Mesenteric fat pad (tissue), 1 donor: ENCODE measurements at regions not wholly inside any gene's neighbourhood (a gene's known extent, or its start where the extent isn't known, plus 50 kb on each side); places are given as distances from the start of the nearest gene placed in this dataset.

Experiments
- DNase-seq: peaks from one replicate; pipeline ENCODE4 v3.0.0-alpha.2; 2020; ENCODE audit warnings: low spot score
- donor health status: DM: yes; HTN: yes; CAD: no.

DNA sequence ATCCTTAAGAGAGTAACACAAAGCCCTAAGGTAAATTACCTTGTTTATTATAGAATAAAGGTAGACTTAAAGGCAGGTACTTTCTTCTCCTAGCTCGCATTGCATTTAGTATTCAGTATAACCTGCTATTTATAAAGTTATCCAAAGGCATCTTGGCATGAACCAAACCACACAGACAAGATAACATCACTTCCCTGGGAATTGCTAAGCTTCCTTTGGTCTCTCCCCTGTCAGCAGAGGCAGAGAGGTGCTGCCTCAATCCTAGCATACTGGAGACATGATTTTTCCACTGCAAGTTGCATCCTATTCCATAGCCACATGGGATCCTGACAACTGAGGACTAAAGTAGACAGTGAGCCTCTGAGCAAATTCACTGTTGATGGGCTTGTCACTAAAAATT, 101.7 kb upstream of the IL6 start:
- no peak for DNase-seq

DNA sequence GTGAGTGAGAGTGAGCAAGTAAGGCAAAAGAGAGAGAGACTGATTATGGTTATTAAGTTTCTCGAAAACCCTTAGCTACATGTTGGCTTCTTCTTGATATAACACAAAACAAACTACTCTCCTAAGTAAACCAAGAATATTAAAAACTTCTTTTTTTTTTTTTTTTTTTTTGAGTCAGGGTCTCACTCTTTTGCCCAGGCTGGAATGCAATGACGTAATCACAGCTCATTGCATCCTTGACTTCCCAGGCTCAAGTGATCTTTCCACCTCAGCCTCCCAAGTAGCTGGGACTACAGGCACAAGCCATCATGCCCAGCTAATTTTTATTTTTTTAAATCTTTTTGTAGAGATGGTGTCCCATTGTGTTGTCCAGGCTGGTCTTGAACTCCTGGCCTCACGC, 102.2 kb upstream of the IL6 start:
- no peak for DNase-seq

DNA sequence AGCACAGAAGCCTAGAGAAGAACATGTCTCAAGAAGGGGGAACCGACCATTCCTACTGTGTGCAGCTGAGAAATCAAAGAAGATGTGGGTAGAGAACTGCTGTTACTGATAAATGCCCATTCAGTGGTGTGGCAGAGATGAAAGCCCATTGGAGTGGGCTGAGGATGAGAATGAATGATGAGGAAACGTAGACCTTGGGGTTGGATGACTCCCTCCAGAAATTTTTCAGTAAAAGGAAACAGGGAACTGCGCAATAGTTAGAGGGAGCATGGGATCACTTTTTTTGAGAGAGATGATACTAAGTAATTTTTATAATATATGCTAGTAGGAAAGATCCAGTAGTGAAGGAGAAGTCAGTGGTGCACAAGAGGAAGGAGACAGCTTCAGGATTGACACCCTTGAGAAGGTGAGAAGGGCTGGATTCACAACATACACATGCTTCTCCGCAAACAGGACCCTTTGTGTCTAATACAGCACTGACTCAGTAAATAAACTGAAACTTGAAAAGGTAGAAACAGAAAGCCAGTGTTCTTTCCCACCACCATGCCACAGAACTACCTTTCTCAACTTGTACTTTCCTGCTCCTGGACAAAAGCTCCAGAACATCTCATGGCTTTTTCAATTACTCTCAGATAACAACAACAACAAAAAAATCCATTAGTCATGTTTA, 104.7 kb upstream of the IL6 start:
- no peak for DNase-seq

DNA sequence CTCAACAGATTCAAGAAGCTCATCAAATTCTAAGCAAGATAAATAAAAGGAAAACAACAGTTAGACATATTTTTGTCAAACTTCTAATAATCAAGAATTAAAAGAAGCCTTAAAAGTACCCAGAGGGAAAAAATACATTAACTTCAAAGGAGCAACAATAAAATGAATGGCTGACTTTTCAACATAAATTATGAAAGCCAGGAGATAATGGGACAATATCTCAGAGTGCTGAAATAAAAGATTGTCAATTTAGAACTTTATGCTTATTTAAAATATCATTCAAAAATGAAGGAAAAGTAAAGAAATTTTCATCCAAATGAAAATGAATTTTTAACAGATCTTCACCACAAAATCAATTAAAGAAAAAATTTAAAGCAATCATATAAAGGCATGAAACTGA, 108.5 kb upstream of the IL6 start:
- no peak for DNase-seq

DNA sequence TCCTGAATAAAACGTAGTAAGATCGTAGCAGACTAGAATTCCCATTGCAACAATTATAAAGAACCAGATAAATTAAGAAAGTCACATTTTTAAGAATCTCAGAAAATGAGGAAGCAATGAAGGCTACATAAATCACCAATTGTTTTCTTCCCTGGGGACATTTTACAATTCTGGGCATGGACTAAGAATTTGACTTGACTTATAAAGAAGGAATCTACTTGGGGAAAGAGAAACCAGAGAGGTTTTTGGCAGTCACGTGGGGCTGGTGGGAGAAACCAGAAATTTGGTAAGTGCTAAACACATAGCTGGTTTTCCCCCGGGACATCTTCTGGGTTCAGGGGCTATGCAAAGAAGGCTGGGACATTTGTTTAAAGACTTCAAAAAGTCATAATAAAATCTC, 109.8 kb upstream of the IL6 start:
- DNase-seq, result no peak

DNA sequence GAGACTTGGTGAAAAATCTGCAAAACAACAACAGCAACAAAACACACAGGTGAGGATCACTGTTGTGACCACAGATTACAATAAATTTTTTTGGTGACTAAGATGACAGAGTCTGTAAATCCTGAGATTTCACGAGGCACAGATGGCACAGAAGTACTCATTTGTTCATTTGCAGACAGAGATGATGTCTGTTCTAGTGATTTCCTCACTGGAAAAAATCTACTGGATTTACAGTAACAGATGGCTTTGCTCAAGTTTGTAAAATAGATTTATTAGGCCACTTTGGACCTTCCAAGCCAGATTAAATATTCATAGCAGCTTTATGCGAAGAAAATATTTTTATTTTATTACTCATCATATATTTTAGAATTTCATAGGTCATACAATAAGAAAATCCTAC, 113.5 kb upstream of the IL6 start:
- DNase-seq, result no peak

DNA sequence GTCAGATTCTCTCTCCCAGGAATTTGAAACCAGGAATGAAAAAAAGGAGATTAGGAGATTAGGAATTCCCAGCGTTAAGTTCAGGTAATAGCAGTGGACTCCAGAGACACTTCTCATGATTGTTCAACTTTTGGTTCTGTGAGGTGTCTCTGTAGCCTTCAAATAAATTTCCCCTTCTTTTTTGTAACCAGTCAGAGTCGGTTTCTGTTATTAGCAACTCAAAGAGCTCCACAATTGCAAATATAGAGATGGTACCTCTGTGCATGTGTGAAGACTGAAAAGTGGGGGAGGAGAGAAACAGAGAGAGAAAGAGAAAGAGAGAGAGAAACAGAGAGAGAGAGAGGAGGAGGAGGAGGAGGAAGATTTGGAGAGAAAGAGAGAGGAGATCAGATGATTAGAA, 112.8 kb upstream of the STEAP1B start:
- DNase-seq, result no peak

DNA sequence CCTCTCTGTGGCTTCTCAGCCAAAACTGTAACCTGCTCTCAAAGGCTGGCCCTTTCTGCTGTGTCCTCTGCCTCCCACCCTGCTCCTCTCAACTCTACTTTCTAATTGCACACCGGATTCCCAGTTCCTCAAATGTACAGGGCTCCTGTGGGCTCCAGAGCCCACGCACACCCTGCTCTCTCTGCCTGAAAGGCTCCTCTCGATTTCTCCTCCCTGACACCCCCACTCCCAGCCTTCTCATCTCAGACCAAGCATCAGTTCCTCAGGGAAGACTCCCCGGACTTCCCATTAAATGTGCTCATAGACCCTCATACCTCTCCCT, 111.7 kb upstream of the STEAP1B start:
- DNase-seq, result no peak

DNA sequence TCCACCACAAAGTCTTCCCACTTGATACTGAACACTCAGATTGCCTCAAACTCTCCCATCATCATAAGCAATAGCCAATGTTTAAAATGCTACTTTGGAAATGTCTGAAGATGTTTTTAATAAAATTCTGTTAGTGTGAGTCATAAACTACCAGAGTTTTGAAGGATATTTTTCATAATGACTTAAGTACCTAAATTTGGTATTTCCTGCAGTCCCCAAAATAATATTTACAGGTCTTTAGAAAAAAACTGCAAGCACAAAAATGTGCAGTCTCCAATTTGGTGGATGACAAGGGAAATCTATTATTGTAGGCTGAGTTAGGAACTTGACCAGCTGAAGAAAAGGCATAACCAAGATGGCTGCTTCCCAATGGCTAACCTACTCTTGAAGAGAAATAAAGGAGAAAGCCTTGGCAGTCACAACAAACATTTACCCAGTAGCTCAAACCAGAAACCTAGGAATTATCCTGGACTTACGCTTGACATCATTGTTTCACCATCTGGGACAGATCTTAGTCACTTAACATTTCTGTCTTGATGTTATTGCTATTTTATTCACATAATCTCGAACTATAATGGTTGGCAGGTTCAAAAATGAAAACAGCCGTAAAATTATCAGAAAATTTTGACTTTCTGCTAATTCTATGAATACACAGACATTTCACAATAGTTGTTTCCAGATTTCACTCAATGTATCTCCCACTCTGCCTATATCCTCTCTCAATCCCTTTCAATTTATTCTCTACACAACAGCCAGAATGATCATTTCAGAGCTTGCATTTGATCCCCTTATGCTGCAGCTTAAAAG, 111.2 kb upstream of the STEAP1B start:
- no peak for DNase-seq

DNA sequence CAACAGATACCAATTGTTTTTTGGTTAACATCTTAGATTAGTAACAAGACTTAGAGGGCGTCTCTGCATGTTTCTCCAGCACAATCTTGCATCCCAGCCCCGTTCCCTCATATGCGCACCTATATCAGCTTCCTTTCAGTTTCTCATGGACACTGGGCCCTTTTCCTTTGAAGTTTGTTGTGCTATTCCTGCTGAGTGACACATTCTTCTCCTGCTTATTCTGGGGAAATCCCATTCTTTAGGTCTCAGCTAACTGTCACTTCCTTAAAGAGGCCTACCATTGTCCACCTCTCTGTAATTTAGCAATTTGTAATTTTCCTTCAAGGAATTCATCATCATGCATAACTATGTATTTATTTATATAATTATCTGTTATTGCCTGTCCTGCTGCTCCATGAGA, 110.3 kb upstream of the STEAP1B start:
- no peak for DNase-seq

DNA sequence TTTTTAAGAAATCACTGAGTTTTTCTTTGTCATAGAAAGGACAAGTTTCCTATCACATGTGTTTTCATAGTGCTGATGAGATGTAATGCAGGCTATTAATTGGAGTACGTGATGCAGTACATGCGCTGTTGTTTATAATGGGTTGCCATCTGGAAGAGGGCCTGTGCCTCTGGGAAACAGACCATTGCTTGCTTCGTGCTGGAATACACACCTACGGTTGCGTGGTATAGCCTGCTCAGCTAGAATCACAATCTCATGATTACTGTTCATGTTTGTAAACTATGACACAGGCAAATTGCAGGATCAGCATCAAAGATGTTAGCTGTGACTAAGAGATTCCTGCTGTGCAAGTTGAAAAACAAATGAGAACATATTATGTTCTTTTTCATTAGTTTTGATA, 107.2 kb upstream of the STEAP1B start:
- no peak for DNase-seq

DNA sequence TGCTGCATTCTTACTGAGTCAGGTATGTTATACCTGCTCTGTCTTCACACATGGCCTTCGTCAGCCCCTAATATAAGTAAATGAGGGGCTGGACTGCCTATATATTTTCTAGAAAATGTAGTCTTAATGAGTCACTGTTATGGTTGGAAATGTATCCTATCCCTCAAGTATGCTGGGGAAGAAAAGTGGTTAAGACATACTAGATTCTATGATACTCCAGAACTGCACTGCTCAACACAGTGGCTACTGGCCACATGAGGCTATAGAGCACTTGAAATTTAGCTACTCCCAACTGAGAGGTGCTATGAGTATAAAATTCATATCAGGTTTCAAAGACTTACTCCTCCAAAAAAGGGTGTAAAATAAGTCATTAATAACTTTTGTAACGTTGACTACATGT, 104.3 kb upstream of the STEAP1B start:
- no peak for DNase-seq

DNA sequence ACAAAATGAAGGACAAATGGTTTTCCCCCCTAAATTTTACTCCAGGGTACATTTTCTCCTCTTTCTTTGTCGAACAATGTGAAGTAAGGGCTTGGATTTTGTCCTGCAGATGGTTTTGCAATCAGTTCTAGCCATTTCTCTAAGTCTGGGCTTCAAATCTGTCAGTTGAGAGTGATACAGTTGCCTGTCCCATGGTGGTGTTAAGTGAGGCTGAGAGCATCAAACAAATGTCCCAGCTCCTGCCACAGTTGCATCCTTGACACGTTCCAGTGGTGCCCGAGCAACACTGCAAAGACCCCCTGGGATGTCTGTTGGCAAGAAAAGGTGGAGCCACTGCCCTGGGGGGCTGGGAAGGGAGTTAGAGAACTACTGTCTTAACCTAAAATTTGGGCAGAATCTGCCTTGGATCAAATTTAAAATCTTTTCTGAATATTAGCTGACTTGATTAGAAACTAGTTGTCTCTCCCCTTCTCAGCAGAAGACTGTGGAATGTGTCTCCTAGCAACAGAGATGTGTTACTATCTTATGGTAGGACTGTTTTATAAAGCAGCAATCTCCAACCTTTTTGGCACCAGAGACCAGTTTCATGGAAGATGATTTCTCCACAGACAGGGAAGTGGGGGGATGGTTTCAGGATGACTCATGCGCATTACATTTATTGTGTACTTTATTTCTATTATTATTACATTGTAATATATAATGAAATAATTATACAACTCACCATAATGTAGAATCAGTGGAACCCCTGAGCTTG, 102.0 kb upstream of the STEAP1B start:
- DNase-seq, result no peak

DNA sequence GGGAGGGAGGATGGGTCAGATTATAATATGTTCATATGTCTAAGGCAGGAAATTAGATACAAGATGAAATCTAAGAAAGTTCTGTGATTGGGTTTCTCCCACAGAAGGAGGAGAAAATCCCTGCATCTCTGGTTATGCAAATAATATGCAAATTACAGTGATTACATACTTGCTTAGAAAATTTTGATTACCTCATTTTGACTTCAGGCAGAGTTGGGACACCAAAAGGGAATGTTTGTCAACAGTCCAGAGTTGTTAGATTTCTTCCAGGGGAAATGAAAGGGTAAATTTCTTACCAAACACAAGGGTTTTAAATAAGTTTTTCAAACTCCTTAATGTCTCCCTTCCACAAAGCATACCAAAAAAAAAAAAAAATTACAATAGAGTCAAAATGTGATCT, 101.4 kb upstream of the STEAP1B start:
- no peak for DNase-seq

DNA sequence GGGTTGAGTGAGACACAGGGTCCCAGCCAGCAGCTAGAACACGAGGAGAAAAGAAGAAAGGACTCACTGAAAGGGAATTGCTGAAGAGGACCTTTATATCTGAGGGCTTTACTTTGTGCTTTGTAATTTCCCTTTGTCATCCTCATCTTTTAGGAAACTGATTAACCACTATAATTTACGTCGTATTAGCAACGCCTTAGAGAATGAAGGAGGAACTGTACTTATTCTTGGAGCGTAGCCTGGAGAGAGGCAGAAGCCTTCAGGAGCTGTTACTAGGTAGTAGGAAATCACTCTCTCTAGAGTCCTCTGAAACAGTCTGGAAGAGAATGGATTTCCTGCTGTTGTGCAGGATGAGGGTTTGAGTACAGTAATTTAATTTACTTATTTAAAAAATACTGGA, 101.0 kb upstream of the STEAP1B start:
- no peak for DNase-seq

DNA sequence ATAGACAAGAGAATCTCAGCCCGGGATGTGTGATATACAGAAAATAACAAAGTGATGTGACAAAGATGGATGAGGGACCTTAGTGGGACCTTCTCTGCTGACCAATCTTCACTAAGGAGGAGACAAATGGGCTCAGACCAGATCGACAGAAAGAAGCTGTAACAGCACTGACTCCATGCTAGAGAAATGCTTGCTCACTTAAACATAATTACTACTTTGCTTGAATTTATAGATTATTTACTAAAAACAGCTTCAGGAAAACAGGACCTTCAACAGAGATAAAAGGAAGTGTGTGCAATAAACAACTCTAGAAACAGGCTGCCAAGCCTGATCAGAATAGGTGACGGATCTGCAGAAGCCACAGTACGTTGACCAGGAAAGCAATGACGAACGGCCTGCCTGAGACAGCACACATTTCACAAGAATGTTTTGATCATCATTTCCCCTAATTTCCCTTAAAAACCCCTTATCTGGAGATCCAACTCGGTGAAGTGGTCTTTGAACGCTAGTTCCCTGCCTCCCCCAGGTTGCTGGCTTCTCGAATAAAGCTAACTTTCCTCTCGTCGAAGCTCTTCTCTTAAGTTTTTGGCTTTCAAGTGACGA, 98.4 kb upstream of the STEAP1B start:
- DNase-seq, result no peak

DNA sequence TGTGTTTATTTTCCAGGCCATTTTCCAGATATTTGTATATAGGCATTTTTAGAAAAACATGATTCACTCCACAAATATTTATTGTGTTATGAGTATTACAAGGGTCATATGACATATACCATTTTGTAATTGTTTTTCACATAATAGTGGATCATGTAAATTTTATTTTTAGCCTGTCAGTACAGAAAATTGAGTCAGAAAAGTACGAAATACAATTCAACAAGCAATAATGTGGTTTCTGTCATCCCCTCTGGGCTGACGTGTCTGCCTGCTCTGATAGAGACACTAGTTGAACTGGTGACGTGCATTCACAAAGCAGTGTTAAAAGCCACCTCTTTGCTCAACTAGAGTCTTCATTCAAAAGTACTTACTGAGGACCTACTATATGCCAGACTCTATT, 97.9 kb upstream of the STEAP1B start:
- DNase-seq, result no peak

DNA sequence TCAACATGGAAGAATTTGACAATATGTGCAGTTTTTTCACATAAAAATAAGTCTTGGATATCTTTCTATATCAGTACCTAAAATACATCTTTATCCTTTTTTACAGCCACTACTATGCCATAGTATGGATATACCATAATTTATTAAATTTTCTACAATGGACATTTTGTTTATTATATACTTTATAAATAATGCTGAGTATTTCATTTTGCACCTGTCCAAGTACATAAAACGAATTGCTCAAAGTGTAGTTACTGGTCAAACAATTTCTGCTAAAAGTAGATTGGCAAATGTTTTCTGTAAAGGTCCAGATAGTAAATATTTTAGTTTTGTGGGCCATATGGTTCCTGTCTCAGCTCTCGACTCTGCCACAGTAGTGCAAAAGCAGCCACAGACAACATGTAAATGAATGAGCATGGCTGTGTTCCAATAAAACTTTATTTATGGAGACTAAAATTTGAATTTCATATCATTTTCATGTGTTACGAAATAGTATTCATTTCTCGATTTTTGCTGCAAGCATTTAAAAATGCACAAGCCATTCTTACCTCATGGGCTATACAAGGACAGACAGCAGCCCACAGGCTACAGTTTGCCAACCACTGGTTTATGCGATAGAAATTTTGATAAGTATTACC, 96.9 kb upstream of the STEAP1B start:
- DNase-seq, result no peak

DNA sequence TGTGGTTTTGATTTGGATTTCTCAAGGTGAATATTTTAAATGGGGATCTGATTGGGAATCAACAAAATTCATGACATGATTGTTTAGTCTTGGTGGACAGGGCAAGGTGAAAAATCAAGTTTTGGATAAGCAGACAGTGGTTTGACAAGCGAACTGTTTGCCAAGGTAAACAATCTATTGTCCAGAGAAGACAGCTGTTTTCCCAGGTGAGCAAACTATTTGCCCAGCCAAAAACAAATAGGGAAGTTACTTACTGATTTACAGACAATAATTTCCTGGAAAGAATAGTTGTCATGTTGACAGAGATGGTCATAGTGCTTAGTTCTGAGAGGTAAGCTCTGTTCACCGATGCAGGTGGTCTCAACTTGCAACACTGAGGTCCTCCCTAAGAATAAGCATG, 94.0 kb upstream of the STEAP1B start:
- DNase-seq, result no peak

DNA sequence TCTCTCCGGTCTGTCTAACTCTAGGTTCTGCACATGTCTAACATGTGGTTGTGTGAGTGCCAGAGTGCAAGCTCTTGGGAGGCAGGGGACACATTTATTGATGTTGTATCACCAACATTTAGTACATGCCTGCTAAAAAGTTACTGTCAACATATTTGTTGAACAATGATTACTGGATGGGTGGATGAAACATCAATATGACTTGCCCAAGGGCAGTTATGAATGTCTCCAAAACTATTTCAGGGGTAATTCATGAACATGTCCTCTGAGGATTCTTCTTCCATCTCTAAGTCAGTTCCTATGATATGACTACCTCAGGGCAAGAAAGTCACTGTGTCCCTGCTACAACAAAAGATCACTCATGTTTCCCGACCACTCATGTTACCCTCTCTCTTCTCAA, 91.3 kb upstream of the STEAP1B start:
- DNase-seq, result no peak

DNA sequence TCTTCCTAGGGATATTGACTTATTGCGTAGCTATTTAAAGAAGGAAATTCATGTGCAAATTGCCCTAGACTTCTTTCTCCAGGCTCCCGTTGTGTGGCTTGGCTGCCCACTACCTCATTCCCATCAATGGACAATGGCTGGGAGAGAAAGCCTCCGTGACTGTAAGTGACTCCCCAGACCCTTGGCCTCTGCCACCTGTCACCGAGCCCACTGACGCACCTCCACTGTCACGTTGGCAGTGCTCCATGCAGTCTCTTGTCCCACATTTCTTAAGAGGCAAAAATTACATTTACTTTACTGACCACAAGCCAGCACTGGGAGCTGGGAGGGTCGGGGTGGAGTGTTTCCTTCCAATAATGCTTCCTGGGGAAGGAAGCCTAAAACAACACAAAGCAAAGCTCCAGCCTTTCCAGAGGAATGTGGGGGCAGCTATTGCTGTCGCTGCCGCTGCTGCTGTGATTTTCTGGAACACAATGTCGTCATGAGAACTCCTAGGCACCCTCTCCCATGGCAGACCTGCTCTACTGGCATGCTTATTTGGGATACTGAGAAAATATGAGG, 89.7 kb upstream of the STEAP1B start:
- no peak for DNase-seq
